GM12875 (cell line): ENCODE measurements at regions not wholly inside any gene's neighbourhood (a gene's known extent, or its start where the extent isn't known, plus 50 kb on each side); places are given as distances from the start of the nearest gene placed in this dataset.

Source experiments
- H3K4me3 ChIP-seq: one replicate; pipeline ENCODE4 v1.5.1; 2011; ENCODE audit warnings: low read depth, low read length, control low read depth
- CTCF ChIP-seq: IDR thresholded peaks from 2 replicates; pipeline ENCODE4 v1.5.1; 2011; ENCODE audit warnings: low read depth, mild to moderate bottlenecking, control low read depth, inconsistent platforms, low read length, moderate library complexity, borderline replicate concordance; ENCODE audit not compliant: insufficient read depth

- H3K4me3 ChIP-seq = no peak overlapping the region
- TF ChIP-seq CTCF = no peak
These were observed 708.2 kb downstream of the UQCRFS1 start for GRCh38 chr19:28504727-28505126.

GRCh38 chr19:28504139-28504538, 708.8 kb downstream of the UQCRFS1 start:
- H3K4me3 ChIP-seq = no peak overlapping the region
- no peak for TF ChIP-seq CTCF

GRCh38 chr19:28502879-28503734, 709.8 kb downstream of the UQCRFS1 start:
- no peak overlapping the region for H3K4me3 ChIP-seq
- no peak for TF ChIP-seq CTCF

- TF ChIP-seq CTCF = no peak
- no peak overlapping the region for H3K4me3 ChIP-seq
These were observed 711.0 kb downstream of the UQCRFS1 start for GRCh38 chr19:28501976-28502375.

- no peak for TF ChIP-seq CTCF
- no peak overlapping the region for H3K4me3 ChIP-seq
These were observed 711.8 kb downstream of the UQCRFS1 start for GRCh38 chr19:28500982-28501630.

- TF ChIP-seq CTCF = no peak
- H3K4me3 ChIP-seq = no peak overlapping the region
These were observed 712.7 kb downstream of the UQCRFS1 start for GRCh38 chr19:28500296-28500695.
